ENCODE measurements at regions not wholly inside any gene's neighbourhood (a gene's known extent, or its start where the extent isn't known, plus 50 kb on each side); places are given as distances from the start of the nearest gene placed in this dataset.

- H3K4me1 Mint-ChIP-seq: peaks cover 10% of the 10 kb centered on the region
- H3K27me3 Mint-ChIP-seq (ENCODE audit: low read depth): no peaks in the 10 kb centered on the region
- no peak overlapping the region for H3K4me3 Mint-ChIP-seq
- H3K9me3 Mint-ChIP-seq: no peaks in the 10 kb centered on the region
- peaks cover 2% of the 10 kb centered on the region; the same call in 1 of the 2 replicates for H3K36me3 Mint-ChIP-seq
- ChIA-PET POLR2A (no interaction called here), CTCF (interaction anchor here (1.1 to 2.2 kb wide), 2 partner anchors 47 to 410 kb away, joined by 4 to 12 read pairs; no protein-coding TSS in a partner anchor)
- DNase-seq (ENCODE audit: low spot score) (no peak), ATAC-seq (no peak)
- no peak overlapping the region for H3K27ac Mint-ChIP-seq
- TF ChIP-seq NFYB (CRISPR knock-in tag; conservative IDR thresholded peaks at IDR 0.05; ENCODE audit: low read depth) (no peak), OVOL2 (CRISPR knock-in tag; IDR thresholded peaks at IDR 0.05; ENCODE audit: borderline replicate concordance) (no peak), ETV6 (CRISPR knock-in tag; IDR thresholded peaks at IDR 0.05) (no peak), ERG (CRISPR knock-in tag; IDR thresholded peaks at IDR 0.05) (no peak), SMAD4 (CRISPR knock-in tag; IDR thresholded peaks at IDR 0.05) (no peak), USF2 (CRISPR knock-in tag; IDR thresholded peaks at IDR 0.05) (no peak), FOXP1 (CRISPR knock-in tag; IDR thresholded peaks at IDR 0.05; ENCODE audit: borderline replicate concordance) (no peak), NR3C1 (CRISPR knock-in tag; conservative IDR thresholded peaks at IDR 0.05; ENCODE audit: low read depth) (no peak), KAT7 (CRISPR knock-in tag; IDR thresholded peaks at IDR 0.05; ENCODE audit: borderline replicate concordance) (no peak), ATF1 (CRISPR knock-in tag; IDR thresholded peaks at IDR 0.05) (no peak), ZNF425 (CRISPR knock-in tag; conservative IDR thresholded peaks at IDR 0.05) (no peak)
Observed at GRCh38 chr9:19512103-19512832, 103.5 kb downstream of the ACER2 start.

GRCh38 chr9:19511694-19512093, 102.9 kb downstream of the ACER2 start:
- no peaks in the 10 kb centered on the region for H3K27me3 Mint-ChIP-seq (ENCODE audit: low read depth)
- ATAC-seq: no peak
- POLR2A ChIA-PET: no interaction called here
- 0 out of 2 replicates have a peak, but pooled peaks cover 6% of the 10 kb centered on the region for H3K4me1 Mint-ChIP-seq
- TF ChIP-seq SOX15 (CRISPR knock-in tag; IDR thresholded peaks at IDR 0.05): no peak
- no peak for TF ChIP-seq NR1H2 (CRISPR knock-in tag; IDR thresholded peaks at IDR 0.05)
- TF ChIP-seq HMGA2 (CRISPR knock-in tag; IDR thresholded peaks at IDR 0.05): no peak
- TF ChIP-seq FOXK1 (CRISPR knock-in tag; IDR thresholded peaks at IDR 0.05): no peak
- TF ChIP-seq ZNF512 (CRISPR knock-in tag; IDR thresholded peaks at IDR 0.05; ENCODE audit: borderline replicate concordance): no peak
- no peak for TF ChIP-seq ZSCAN18 (CRISPR knock-in tag; IDR thresholded peaks at IDR 0.05)
- no peak for TF ChIP-seq SMAD3 (CRISPR knock-in tag; IDR thresholded peaks at IDR 0.05; ENCODE audit: borderline replicate concordance)
- no peak for TF ChIP-seq OVOL2 (CRISPR knock-in tag; IDR thresholded peaks at IDR 0.05; ENCODE audit: borderline replicate concordance)
- TF ChIP-seq ATF1 (CRISPR knock-in tag; IDR thresholded peaks at IDR 0.05): no peak
- no peak for TF ChIP-seq TEAD4 (CRISPR knock-in tag; IDR thresholded peaks at IDR 0.05)
- CTCF ChIA-PET: interaction anchor here (0.9 to 2.2 kb wide), 3 partner anchors 10 to 411 kb away, joined by 3 to 12 read pairs (median 4); no protein-coding TSS in a partner anchor
- no peak overlapping the region for H3K4me3 Mint-ChIP-seq
- H3K27ac Mint-ChIP-seq: no peak overlapping the region
- H3K9me3 Mint-ChIP-seq: no peaks in the 10 kb centered on the region
- DNase-seq (ENCODE audit: low spot score): no peak
- peaks cover 2% of the 10 kb centered on the region; the same call in 1 of the 2 replicates for H3K36me3 Mint-ChIP-seq

All from WTC11 (cell line).